NT2/D1 (cell line): ENCODE measurements at regions not wholly inside any gene's neighbourhood (a gene's known extent, or its start where the extent isn't known, plus 50 kb on each side); places are given as distances from the start of the nearest gene placed in this dataset.
"Not testable (repeated sequence)": the region's sequence is repeated elsewhere in the genome, so short reads cannot be mapped to it uniquely, and the experiment has no call there.

Experiments
- DNase-seq: peaks from one replicate; pipeline ENCODE4 v3.0.0-alpha.2; 2011; ENCODE audit warnings: low read depth, low spot score
- H3K27me3 ChIP-seq: 2 replicates; pipeline ENCODE4 v1.6.0; 2011; ENCODE audit warnings: mild to moderate bottlenecking; ENCODE audit not compliant: insufficient read length, insufficient read depth
- H3K36me3 ChIP-seq: 2 replicates; pipeline ENCODE4 v1.6.1; 2011; ENCODE audit warnings: mild to moderate bottlenecking, low read length, mixed read lengths; ENCODE audit not compliant: insufficient read depth, insufficient read length
- H3K4me1 ChIP-seq: 2 replicates; pipeline ENCODE4 v1.5.1; 2011; ENCODE audit not compliant: insufficient read depth, insufficient read length
- H3K4me3 ChIP-seq: 2 replicates; pipeline ENCODE4 v1.5.1; 2011; ENCODE audit warnings: low read depth; ENCODE audit not compliant: insufficient read length
- H3K9ac ChIP-seq: 2 replicates; pipeline ENCODE4 v1.6.0; 2011; ENCODE audit warnings: low read depth; ENCODE audit not compliant: insufficient read length
- H3K9me3 ChIP-seq: 2 replicates; pipeline ENCODE4 v1.5.1; 2011; ENCODE audit warnings: mild to moderate bottlenecking, low read length; ENCODE audit not compliant: insufficient read depth

- not testable (repeated sequence) for H3K4me1 ChIP-seq, H3K4me3 ChIP-seq, H3K9me3 ChIP-seq, H3K36me3 ChIP-seq, H3K27me3 ChIP-seq, H3K9ac ChIP-seq, DNase-seq
These were observed 98.0 kb downstream of the CHRFAM7A start for GRCh38 chr15:30295150-30295844.

DNA sequence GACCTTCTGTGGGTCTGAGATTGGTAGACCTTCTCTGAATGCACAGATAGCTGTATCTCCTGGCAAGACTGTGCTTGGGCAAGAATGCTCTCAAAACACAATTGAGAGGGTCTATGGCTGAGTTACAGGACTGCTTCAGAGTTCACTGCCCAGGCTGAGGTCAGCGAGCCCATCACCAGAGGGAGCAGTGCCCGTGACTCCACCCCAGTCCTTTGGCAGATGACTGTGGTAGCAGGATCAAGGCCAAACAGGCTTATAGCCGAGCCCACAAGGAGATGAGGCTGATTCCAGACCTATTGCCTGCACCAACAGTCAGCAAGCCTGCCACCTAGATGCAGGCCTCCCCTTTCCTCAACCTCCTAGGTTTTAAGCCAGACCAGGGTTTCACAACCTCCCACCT is 89.4 kb downstream of the CHRFAM7A start:
- H3K9ac ChIP-seq, H3K4me3 ChIP-seq, H3K9me3 ChIP-seq, DNase-seq, H3K27me3 ChIP-seq, H3K36me3 ChIP-seq, H3K4me1 ChIP-seq: not testable (repeated sequence)
